ENCODE measurements at regions not wholly inside any gene's neighbourhood (a gene's known extent, or its start where the extent isn't known, plus 50 kb on each side); places are given as distances from the start of the nearest gene placed in this dataset.

- ChIA-PET POLR2A (no interaction called here), CTCF (no interaction called here)
- Histone ChIP-seq H3K9me2 (no peaks in the 10 kb centered on the region), H2AFZ (ENCODE audit: low read depth) (no peak overlapping the region), H4K20me1 (ENCODE audit: insufficient read depth) (no peaks in the 10 kb centered on the region), H3K4me3 (ENCODE audit: low read depth in 2 of 2, low read length in 1 of 2) (no peak overlapping the region), H3K36me3 (replicated peaks in 1 of 2; ENCODE audit: control insufficient read depth in 1 of 2, insufficient read depth in 2 of 2, low read length in 1 of 2) (no peaks in the 10 kb centered on the region), H3F3A (replicated peaks; ENCODE audit: insufficient read depth) (no peaks in the 10 kb centered on the region), H3K4me1 (ENCODE audit: control insufficient read depth in 1 of 2, insufficient read depth in 2 of 2, low read depth in 1 of 2, low read length in 1 of 2) (no peaks in the 10 kb centered on the region), H3K27me3 (ENCODE audit: insufficient read depth) (no peaks in the 10 kb centered on the region), H3K4me2 (no peak overlapping the region), H3K79me2 (ENCODE audit: insufficient read depth) (no peaks in the 10 kb centered on the region), H3K27ac (ENCODE audit: low read depth in 2 of 2, low read length in 1 of 2) (no peak overlapping the region), H3K9ac (no peak overlapping the region), H3K9me3 (no peaks in the 10 kb centered on the region)
- DNase-seq: no peak
- WGBS (ENCODE audit: low lambda C conversion rate): 0% methylated on average over 2 of the region's 2 CpGs
- no peak for TF ChIP-seq FOSL2 (IDR thresholded peaks at IDR 0.05; ENCODE audit: borderline replicate concordance, low read depth)
- TF ChIP-seq TEAD4 (IDR thresholded peaks at IDR 0.05; ENCODE audit: borderline replicate concordance, insufficient read depth): no peak
- no peak for TF ChIP-seq TAF1 (IDR thresholded peaks at IDR 0.05; ENCODE audit: borderline replicate concordance, low read depth, low read length)
Observed at GRCh38 chr4:103867311-103867710, 147.5 kb upstream of the TACR3 start.

GRCh38 chr4:103853627-103854026 is 133.8 kb upstream of the TACR3 start:
- no peak for DNase-seq
- H3K79me2 ChIP-seq (ENCODE audit: insufficient read depth): no peaks in the 10 kb centered on the region
- no peaks in the 10 kb centered on the region for H3K9me2 ChIP-seq
- H3K9me3 ChIP-seq: no peaks in the 10 kb centered on the region
- H3K27ac ChIP-seq (ENCODE audit: low read depth in 2 of 2, low read length in 1 of 2): no peak overlapping the region
- H3K36me3 ChIP-seq (replicated peaks in 1 of 2; ENCODE audit: control insufficient read depth in 1 of 2, insufficient read depth in 2 of 2, low read length in 1 of 2): no peaks in the 10 kb centered on the region
- no peak overlapping the region for H3K9ac ChIP-seq
- H4K20me1 ChIP-seq (ENCODE audit: insufficient read depth): no peaks in the 10 kb centered on the region
- H3K4me2 ChIP-seq: no peak overlapping the region
- no peaks in the 10 kb centered on the region for H3F3A ChIP-seq (replicated peaks; ENCODE audit: insufficient read depth)
- H3K27me3 ChIP-seq (ENCODE audit: insufficient read depth): no peaks in the 10 kb centered on the region
- ChIA-PET CTCF (no interaction called here), POLR2A (no interaction called here)
- H2AFZ ChIP-seq (ENCODE audit: low read depth): no peak overlapping the region
- TF ChIP-seq CHD2 (IDR thresholded peaks at IDR 0.05; ENCODE audit: low read length, partially characterized antibody) (no peak), ELF1 (IDR thresholded peaks at IDR 0.05) (no peak), FOSL2 (IDR thresholded peaks at IDR 0.05; ENCODE audit: borderline replicate concordance, low read depth) (no peak), TEAD4 (IDR thresholded peaks at IDR 0.05; ENCODE audit: borderline replicate concordance, insufficient read depth) (no peak), RAD21 (IDR thresholded peaks at IDR 0.05; ENCODE audit: low read length) (no peak), IRF3 (IDR thresholded peaks at IDR 0.05; ENCODE audit: low read depth, low read length) (no peak)
- TF ChIP-seq, protein P1, sequence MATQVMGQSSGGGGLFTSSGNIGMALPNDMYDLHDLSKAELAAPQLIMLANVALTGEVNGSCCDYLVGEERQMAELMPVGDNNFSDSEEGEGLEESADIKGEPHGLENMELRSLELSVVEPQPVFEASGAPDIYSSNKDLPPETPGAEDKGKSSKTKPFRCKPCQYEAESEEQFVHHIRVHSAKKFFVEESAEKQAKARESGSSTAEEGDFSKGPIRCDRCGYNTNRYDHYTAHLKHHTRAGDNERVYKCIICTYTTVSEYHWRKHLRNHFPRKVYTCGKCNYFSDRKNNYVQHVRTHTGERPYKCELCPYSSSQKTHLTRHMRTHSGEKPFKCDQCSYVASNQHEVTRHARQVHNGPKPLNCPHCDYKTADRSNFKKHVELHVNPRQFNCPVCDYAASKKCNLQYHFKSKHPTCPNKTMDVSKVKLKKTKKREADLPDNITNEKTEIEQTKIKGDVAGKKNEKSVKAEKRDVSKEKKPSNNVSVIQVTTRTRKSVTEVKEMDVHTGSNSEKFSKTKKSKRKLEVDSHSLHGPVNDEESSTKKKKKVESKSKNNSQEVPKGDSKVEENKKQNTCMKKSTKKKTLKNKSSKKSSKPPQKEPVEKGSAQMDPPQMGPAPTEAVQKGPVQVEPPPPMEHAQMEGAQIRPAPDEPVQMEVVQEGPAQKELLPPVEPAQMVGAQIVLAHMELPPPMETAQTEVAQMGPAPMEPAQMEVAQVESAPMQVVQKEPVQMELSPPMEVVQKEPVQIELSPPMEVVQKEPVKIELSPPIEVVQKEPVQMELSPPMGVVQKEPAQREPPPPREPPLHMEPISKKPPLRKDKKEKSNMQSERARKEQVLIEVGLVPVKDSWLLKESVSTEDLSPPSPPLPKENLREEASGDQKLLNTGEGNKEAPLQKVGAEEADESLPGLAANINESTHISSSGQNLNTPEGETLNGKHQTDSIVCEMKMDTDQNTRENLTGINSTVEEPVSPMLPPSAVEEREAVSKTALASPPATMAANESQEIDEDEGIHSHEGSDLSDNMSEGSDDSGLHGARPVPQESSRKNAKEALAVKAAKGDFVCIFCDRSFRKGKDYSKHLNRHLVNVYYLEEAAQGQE (IDR thresholded peaks at IDR 0.05; ENCODE audit: low read depth, low read length): no peak
- no peak overlapping the region for H3K4me3 ChIP-seq (ENCODE audit: low read depth in 2 of 2, low read length in 1 of 2)
- H3K4me1 ChIP-seq (ENCODE audit: control insufficient read depth in 1 of 2, insufficient read depth in 2 of 2, low read depth in 1 of 2, low read length in 1 of 2): no peaks in the 10 kb centered on the region

Data from SK-N-SH (cell line).